GM12874 (cell line): ENCODE measurements at regions not wholly inside any gene's neighbourhood (a gene's known extent, or its start where the extent isn't known, plus 50 kb on each side); places are given as distances from the start of the nearest gene placed in this dataset.
A peak's percentile ranks its signal among the peaks of the same experiment; 100 is the strongest.

ENCODE experiments used
- CTCF ChIP-seq: IDR thresholded peaks from 2 replicates; pipeline ENCODE4 v1.5.1; 2011; ENCODE audit warnings: low read depth, mild to moderate bottlenecking, control low read depth, low read length, moderate library complexity; ENCODE audit not compliant: insufficient read depth

- TF ChIP-seq CTCF = no peak
These were observed 74.7 kb downstream of the LPAR4 start for GRCh38 chrX:78822157-78822690.

DNA sequence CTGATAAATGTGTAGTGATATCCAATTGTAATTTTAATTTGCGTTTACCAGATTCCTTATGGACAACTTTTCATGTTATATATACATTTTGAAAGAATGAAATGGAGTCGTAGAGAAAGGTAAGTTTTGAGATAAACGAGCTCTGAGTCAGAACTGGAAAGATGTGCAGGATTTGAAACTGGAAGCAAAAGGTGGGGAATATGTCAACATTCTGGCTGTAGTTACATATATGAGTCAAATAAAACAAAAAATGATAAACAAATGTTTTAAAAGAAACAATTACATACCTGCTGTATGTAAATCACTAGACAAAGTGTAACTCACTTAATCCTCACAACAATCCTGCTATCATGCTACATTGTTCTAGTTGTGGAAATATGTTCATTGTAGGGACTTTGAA is 84.0 kb downstream of the LPAR4 start:
- no peak for TF ChIP-seq CTCF

- no peak for TF ChIP-seq CTCF
These were observed 91.2 kb downstream of the LPAR4 start for GRCh38 chrX:78838709-78839108.

- TF ChIP-seq CTCF = no peak
These were observed 92.2 kb downstream of the LPAR4 start for GRCh38 chrX:78839711-78840110.

- peak; percentile 18; the same call in 1 of the 2 replicates for TF ChIP-seq CTCF
These were observed 58.6 kb upstream of the P2RY10 start for GRCh38 chrX:78886550-78886949.
